GM19468 (cell line): ENCODE measurements at regions not wholly inside any gene's neighbourhood (a gene's known extent, or its start where the extent isn't known, plus 50 kb on each side); places are given as distances from the start of the nearest gene placed in this dataset.

Source experiments
- ATAC-seq: cut with Tn5 transposase; IDR thresholded peaks from one replicate; pipeline ENCODE4 v1.9.1; 2021; ENCODE audit warnings: mild to moderate bottlenecking, moderate library complexity, moderate number of reproducible peaks; ENCODE audit not compliant: unreplicated experiment; ENCODE audit errors: extremely low read depth

DNA sequence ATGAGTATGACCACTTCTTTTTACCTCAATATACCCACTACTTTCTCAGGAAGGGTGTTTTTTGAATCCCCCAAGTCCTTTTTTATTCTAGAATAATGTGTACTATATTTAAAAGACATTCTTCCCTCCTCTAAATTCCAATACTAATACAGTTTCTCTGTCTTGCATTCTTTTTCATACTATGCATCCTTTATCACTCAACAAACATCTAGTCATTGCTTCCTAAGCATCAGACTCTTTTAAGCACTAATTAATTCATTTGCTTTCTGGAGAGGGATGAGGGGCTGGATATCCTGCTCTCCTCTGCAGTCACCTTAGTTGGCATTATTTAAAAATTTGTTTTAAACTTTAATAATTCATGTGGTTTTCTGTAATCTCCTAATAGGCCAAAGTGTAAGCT lies 838.8 kb downstream of the KCNT2 start:
- ATAC-seq = no peak

GRCh38 chr1:195768936-195769335 lies 839.3 kb downstream of the KCNT2 start:
- ATAC-seq = no peak

DNA sequence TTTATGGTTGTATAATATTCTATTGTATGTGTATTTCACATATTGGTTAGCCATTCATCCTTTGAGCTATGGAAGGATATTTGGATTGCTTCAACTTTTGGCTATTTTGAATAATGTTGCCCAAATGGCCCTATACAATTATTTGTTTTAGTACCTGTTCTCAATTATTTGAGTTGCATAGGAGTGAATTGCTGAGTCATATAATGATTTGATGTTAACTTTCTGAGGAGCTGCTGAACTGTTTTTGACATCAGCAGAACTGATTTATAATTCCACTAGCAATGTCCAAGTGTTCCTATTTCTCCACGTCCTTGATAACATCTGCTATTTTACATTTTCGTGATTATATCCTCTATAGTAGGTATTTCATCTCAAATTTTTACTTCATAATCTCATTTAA lies 839.9 kb downstream of the KCNT2 start:
- ATAC-seq = no peak

GRCh38 chr1:195766709-195767108 lies 841.5 kb downstream of the KCNT2 start:
- ATAC-seq = no peak

DNA sequence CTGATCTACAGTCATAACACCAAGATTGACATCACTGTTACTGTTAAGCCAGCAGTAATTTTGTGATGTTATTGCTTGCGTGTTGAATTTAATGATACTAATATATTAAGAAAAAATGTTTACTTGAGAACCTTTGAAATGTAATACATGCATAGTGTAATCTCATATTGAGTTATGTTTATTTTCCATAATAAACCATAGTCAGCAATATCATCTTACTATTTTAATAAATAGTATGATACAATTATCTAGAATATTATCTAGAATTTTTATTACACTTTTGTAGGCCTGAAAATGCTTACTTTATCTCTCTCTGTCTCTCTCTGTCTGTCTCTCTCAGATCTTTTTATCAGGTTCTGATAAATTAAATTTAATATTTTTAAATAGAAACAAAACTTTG lies 843.1 kb downstream of the KCNT2 start:
- ATAC-seq = no peak

- ATAC-seq = no peak
Observed at GRCh38 chr1:195763907-195764374, 844.3 kb downstream of the KCNT2 start.

- no peak for ATAC-seq
Observed at GRCh38 chr1:195763146-195763906, 844.9 kb downstream of the KCNT2 start.

- no peak for ATAC-seq
Observed at GRCh38 chr1:195761104-195761503, 847.1 kb downstream of the KCNT2 start.

GRCh38 chr1:195756109-195756508 lies 852.1 kb downstream of the KCNT2 start:
- no peak for ATAC-seq

DNA sequence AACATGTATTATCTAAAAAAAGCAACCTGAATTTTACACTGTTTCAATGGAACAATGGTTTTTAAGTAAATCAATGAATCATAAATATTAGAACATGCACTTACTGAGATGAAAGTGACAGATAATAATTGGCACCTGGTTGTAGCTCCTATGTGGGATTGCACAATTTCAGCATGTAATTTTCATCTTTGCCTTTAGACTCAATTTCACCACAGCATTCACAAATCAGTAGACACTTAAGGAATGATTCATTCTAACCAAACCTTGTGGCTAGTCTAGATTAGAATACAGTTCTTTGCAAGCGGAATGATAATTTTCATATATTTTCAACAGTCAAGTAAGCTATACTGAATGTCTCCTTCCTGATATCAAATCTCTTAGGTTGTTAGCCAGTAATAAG lies 853.4 kb downstream of the KCNT2 start:
- no peak for ATAC-seq

DNA sequence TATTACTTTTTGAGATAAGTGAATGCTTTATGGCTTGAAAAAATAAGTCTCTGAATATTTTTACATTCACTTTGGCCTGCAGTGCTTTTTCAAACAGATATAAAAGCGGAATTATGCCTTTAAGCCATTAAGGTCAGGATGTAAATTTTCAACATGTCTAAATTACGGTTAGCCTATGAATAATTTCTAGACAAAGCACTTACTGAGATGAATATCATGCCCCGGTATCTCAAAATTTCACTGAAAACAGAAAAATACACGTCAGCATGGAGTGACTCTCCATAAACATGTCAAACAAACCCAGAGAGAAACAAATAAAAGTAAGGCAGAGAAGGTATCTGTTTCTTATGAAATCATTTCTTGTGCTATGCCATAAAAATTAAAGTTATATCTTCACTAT lies 853.9 kb downstream of the KCNT2 start:
- no peak for ATAC-seq

DNA sequence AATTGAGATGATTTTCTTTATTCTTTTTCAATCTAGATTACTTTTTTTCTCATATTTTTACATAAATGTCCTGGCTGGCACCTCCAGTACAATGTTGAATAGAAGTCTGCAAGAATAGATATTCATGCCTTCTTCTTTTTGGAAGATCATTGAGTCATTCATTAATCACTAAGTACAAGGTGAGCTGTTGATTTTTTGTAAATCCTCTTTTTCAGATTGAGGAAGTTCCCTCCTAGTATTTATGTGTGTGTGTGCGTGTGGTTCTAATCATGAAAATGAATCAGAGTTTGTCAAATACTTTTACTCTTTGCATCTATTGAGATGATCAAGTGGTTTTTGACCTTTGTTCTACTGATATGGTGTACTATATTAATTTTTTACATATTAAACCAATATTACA lies 859.3 kb downstream of the KCNT2 start:
- ATAC-seq = no peak

GRCh38 chr1:195745189-195746010 lies 862.8 kb downstream of the KCNT2 start:
- ATAC-seq = no peak

- ATAC-seq = no peak
Observed at GRCh38 chr1:195744256-195744655, 864.0 kb downstream of the KCNT2 start.

DNA sequence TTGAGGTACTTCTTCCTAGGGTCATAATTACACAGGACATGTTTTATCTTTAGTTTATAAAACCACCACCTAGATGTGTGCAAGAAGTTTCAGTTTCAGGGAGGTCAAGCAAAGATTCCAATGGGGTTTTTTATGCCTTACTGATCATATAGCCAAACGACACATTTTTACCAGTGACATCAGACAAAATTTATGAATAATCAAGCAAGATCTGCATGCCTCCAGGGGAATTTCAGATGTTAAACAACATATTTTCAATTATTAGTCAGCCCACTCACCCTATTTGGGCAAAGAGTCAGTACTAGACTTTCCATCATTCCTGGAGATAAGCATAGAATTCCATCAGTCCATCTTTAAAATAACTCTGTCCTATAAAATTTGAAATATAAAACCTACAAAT lies 867.4 kb downstream of the KCNT2 start:
- no peak for ATAC-seq

DNA sequence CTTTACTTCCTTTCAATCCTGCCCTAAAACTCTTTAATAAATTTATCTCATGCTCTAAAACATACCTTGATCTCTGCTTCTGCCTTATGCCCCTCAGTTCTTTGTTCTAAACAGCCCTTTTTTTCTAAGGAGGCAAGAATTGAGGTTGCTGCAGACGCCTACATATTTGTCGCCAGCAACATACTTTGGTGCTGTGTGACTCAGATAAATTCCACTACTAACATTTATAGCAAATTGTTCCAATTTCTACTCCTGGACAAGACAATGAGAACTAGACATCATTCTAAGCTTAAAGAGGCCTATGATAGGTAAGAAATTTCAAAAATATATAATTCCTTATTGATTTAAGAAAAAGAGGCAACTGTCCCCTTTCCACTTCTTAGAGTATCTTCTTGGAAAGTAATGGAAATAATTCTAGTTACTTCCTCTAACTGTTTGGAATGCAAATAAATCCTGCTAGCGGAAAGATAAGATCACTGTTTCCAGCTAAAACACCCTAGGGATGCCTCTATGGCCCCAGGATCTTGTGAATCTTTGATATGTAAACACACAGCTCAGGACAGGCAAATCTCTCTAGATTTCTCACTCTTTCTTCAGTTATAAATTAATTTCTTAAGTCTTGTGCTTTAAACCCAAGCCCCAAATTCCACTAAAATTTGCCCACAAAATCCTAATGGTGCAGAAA lies 869.1 kb downstream of the KCNT2 start:
- no peak for ATAC-seq

DNA sequence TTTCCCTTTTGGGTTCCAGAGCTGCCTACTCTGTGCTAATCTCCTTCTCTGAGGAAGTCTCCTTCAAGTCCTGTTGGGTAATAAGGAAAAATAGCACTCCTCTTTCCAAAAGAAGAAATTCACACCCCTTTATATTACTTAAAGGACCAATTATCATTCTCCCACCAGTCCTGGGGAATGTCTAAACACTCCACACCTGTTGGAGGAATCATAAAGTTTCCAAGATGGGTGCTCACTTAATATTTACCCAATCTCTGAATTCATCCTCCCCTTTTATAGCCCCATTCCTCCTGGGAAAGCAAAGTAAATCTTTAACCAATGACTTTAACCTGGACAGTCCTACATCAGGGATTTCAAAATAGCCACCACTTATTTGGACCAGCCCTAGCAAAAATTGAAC lies 873.1 kb downstream of the KCNT2 start:
- ATAC-seq = no peak

GRCh38 chr1:195733826-195734225 lies 874.4 kb downstream of the KCNT2 start:
- ATAC-seq = no peak

DNA sequence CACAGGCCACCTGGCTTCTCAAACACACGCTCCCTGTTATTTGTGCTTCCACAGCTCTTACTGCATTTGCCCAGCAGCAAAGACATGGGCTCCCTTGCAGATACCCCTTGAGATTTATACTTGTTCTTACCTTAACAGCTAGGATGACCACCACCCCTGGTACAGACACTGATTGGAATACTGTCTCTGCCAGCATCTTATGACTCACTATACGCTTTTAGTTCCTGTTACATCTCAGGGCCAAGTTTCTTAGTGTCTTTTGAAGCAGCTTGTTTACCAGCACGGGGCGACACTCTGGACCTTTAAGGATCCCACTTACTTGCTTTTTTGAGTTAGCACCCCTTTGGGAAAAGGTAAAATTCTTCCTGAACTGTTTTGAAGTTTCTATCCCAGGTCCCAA lies 874.8 kb downstream of the KCNT2 start:
- ATAC-seq = no peak

DNA sequence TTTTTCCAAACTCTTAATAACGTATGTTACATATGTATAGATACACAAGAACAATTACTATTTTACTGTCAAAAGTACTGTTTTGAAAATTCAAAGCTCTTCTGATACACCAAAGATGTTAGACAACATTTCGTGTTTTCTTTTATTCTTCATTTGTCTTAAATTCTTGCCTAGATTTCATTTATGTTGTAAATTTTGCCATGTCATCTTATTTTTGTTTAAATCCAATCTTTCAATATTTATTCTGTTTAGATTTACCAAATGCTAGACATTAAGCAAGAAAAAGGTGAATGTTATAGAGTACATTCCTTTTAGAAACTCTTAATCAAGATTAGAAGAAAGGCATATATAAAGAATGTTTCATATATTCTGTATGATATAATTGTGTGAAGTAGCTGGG lies 876.9 kb downstream of the KCNT2 start:
- no peak for ATAC-seq

- ATAC-seq = no peak
Observed at GRCh38 chr1:195723796-195724194, 884.4 kb downstream of the KCNT2 start.
